Right ventricle myocardium superior (tissue), 1 donor: ENCODE measurements at regions not wholly inside any gene's neighbourhood (a gene's known extent, or its start where the extent isn't known, plus 50 kb on each side); places are given as distances from the start of the nearest gene placed in this dataset.

ENCODE experiments used
- ATAC-seq: fragments of 200-7000 bp; cut with Tn5 transposase; one replicate; pipeline ENCODE4 v1.9.1; 2020; ENCODE audit warnings: mild to moderate bottlenecking; ENCODE audit not compliant: poor library complexity
- DNase-seq: peaks from one replicate; pipeline ENCODE4 v3.0.0-alpha.2; 2020
- intact Hi-C: fragments of 100-400 bp; cut with DNase I; formaldehyde crosslinking; loops from one replicate; pipeline ENCODE4 v1.11.2; 2022
- donor health status: DM: no; HTN: yes; CAD: no; lungs with severe emphysema.

- intact Hi-C loops = no loop called here
- no peak for ATAC-seq
- no peak for DNase-seq
These were observed 172.0 kb upstream of the RPL38 start for GRCh38 chr17:74031316-74032090.

GRCh38 chr17:74032222-74032621 is 171.3 kb upstream of the RPL38 start:
- intact Hi-C loops = no loop called here
- ATAC-seq (no peak), DNase-seq (no peak)

- intact Hi-C loops = no loop called here
- no peak for ATAC-seq
- no peak for DNase-seq
These were observed 166.2 kb upstream of the RPL38 start for GRCh38 chr17:74037320-74037719.

- no peak for DNase-seq
- ATAC-seq = no peak
- intact Hi-C loops = no loop called here
These were observed 163.2 kb upstream of the RPL38 start for GRCh38 chr17:74040291-74040690.

GRCh38 chr17:74040729-74041128 is 162.7 kb upstream of the RPL38 start:
- DNase-seq = no peak
- intact Hi-C loops = no loop called here
- ATAC-seq = no peak

- ATAC-seq = no peak
- intact Hi-C loops = no loop called here
- DNase-seq = no peak
These were observed 161.4 kb upstream of the RPL38 start for GRCh38 chr17:74041869-74042640.

GRCh38 chr17:74042744-74043486 is 160.6 kb upstream of the RPL38 start:
- intact Hi-C loops = no loop called here
- ATAC-seq (no peak), DNase-seq (no peak)

GRCh38 chr17:74043976-74044375 is 159.5 kb upstream of the RPL38 start:
- ATAC-seq (no peak), DNase-seq (no peak)
- intact Hi-C loops = no loop called here

- intact Hi-C loops = no loop called here
- DNase-seq (no peak), ATAC-seq (no peak)
These were observed 157.7 kb upstream of the RPL38 start for GRCh38 chr17:74045608-74046280.

- intact Hi-C loops = no loop called here
- ATAC-seq (no peak), DNase-seq (no peak)
These were observed 154.1 kb upstream of the RPL38 start for GRCh38 chr17:74049167-74049966.

- DNase-seq = no peak
- intact Hi-C loops = no loop called here
- ATAC-seq = no peak
These were observed 153.5 kb upstream of the RPL38 start for GRCh38 chr17:74049967-74050458.

- ATAC-seq (no peak), DNase-seq (no peak)
- intact Hi-C loops = no loop called here
These were observed 152.1 kb upstream of the RPL38 start for GRCh38 chr17:74051348-74051747.

GRCh38 chr17:74052993-74053711 is 150.3 kb upstream of the RPL38 start:
- DNase-seq (no peak), ATAC-seq (no peak)
- intact Hi-C loops = no loop called here

- DNase-seq (no peak), ATAC-seq (no peak)
- intact Hi-C loops = no loop called here
These were observed 149.8 kb upstream of the RPL38 start for GRCh38 chr17:74053712-74054078.

- DNase-seq (no peak), ATAC-seq (no peak)
- intact Hi-C loops = no loop called here
These were observed 149.2 kb upstream of the RPL38 start for GRCh38 chr17:74054249-74054648.

GRCh38 chr17:74055508-74056160 is 147.8 kb upstream of the RPL38 start:
- DNase-seq (no peak), ATAC-seq (no peak)
- intact Hi-C loops = no loop called here
